ENCODE measurements at regions not wholly inside any gene's neighbourhood (a gene's known extent, or its start where the extent isn't known, plus 50 kb on each side); places are given as distances from the start of the nearest gene placed in this dataset.

DNA sequence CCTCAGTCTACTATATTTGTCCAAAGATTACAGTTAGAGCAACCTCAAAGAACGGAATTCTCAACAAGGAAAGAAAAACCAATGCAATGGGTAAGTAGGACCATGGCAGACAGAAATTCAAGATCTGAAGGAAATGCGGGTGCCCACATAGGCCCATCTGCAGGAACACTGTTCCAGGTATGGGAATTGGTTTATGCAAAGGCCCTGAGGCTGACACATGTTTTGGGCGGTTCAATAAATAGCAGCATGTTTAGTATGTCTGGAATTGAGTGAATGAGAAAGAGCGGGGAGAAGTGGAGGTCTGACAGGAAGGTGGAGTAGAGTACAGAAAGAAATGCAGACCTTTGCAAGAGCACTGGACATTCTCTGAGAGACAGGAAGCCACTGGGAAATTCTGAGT, 164.7 kb upstream of the KLF12 start:
- TF ChIP-seq, protein P1, sequence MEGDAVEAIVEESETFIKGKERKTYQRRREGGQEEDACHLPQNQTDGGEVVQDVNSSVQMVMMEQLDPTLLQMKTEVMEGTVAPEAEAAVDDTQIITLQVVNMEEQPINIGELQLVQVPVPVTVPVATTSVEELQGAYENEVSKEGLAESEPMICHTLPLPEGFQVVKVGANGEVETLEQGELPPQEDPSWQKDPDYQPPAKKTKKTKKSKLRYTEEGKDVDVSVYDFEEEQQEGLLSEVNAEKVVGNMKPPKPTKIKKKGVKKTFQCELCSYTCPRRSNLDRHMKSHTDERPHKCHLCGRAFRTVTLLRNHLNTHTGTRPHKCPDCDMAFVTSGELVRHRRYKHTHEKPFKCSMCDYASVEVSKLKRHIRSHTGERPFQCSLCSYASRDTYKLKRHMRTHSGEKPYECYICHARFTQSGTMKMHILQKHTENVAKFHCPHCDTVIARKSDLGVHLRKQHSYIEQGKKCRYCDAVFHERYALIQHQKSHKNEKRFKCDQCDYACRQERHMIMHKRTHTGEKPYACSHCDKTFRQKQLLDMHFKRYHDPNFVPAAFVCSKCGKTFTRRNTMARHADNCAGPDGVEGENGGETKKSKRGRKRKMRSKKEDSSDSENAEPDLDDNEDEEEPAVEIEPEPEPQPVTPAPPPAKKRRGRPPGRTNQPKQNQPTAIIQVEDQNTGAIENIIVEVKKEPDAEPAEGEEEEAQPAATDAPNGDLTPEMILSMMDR (IDR thresholded peaks at IDR 0.05 in 4 of 5, conservative IDR thresholded peaks at IDR 0.05 in 1 of 5) = no peak
- TF ChIP-seq POLR2A (IDR thresholded peaks at IDR 0.05) = no peak

Measured in gastrocnemius medialis (tissue), 4 donors.